ENCODE measurements at regions not wholly inside any gene's neighbourhood (a gene's known extent, or its start where the extent isn't known, plus 50 kb on each side); places are given as distances from the start of the nearest gene placed in this dataset.

DNA sequence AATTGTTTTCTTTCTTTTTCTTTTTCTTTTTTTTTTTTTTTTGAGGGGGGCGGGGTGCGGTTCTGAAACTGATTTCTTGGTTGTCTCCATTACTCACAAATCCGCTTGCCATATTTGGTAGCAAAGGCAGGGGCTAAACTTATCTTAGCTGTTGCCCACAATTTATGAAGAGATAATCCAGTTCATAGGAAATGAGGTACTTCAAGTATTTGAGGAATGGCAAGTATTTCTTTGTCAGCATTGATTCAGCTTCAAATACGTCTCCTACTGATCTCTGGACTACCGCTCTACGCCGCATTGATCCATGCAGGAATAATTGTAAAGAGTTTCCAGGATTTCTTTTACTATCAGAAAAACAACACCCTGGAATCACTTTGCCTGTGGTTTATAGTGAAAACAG, 289.2 kb upstream of the DPYD start:
- no peak overlapping the region for H3K4me3 ChIP-seq (ENCODE audit: low read depth, low read length)
- DNase-seq (ENCODE audit: low read depth) = no peak
- TF ChIP-seq, protein P1, sequence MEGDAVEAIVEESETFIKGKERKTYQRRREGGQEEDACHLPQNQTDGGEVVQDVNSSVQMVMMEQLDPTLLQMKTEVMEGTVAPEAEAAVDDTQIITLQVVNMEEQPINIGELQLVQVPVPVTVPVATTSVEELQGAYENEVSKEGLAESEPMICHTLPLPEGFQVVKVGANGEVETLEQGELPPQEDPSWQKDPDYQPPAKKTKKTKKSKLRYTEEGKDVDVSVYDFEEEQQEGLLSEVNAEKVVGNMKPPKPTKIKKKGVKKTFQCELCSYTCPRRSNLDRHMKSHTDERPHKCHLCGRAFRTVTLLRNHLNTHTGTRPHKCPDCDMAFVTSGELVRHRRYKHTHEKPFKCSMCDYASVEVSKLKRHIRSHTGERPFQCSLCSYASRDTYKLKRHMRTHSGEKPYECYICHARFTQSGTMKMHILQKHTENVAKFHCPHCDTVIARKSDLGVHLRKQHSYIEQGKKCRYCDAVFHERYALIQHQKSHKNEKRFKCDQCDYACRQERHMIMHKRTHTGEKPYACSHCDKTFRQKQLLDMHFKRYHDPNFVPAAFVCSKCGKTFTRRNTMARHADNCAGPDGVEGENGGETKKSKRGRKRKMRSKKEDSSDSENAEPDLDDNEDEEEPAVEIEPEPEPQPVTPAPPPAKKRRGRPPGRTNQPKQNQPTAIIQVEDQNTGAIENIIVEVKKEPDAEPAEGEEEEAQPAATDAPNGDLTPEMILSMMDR (IDR thresholded peaks at IDR 0.05; ENCODE audit: low read depth, low read length, missing control alignments) = no peak

GRCh38 chr1:98205291-98206017, 284.6 kb upstream of the DPYD start:
- DNase-seq (ENCODE audit: low read depth) = no peak
- H3K4me3 ChIP-seq (ENCODE audit: low read depth, low read length) = no peak overlapping the region
- TF ChIP-seq, protein P1 (IDR thresholded peaks at IDR 0.05; ENCODE audit: low read depth, low read length, missing control alignments) = no peak

DNA sequence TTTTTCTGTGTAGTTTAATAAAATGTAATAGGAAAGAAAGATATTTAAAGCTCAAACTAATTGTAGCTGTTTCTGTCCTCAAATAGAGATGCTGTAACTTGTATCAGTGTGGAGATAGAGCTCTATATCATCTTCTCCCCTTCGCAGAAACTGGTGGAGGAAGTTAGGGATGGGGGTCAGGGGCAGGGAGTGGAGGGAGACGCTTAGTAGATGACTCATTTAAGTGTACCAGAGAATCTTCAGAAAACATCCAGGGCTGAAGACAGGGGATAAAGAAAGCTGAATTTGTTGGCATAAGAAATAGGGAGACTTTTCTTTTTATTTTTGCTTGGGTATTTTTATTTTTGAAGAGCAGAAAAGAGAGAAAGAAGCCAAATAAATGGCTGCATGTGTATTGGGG, 282.6 kb upstream of the DPYD start:
- no peak overlapping the region for H3K4me3 ChIP-seq (ENCODE audit: low read depth, low read length)
- DNase-seq (ENCODE audit: low read depth) = no peak
- TF ChIP-seq, protein P1 (IDR thresholded peaks at IDR 0.05; ENCODE audit: low read depth, low read length, missing control alignments) = no peak

DNA sequence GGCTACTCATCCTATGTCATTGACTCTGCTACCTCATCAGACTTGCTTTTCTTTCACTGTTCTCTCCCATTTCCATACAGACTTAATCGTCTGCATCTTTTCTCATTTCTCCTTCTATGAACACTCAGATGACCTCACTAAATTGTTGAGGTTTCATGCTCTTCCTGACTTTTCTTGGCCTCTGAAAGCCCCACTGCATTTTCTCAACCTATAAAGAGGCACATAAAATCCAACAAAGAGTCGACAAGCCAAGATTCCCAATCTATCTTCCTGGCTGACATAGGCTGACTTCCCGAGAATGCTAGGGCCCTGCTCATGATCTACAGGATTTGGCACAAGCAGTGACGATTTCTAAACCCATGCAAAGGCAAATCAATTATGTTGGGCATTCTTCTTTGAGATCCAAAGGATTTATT, 280.8 kb upstream of the DPYD start:
- no peak for DNase-seq (ENCODE audit: low read depth)
- H3K4me3 ChIP-seq (ENCODE audit: low read depth, low read length) = no peak overlapping the region
- TF ChIP-seq, protein P1 (IDR thresholded peaks at IDR 0.05; ENCODE audit: low read depth, low read length, missing control alignments) = no peak

GRCh38 chr1:98197356-98197755, 276.5 kb upstream of the DPYD start:
- no peak for DNase-seq (ENCODE audit: low read depth)
- H3K4me3 ChIP-seq (ENCODE audit: low read depth, low read length) = no peak overlapping the region
- TF ChIP-seq, protein P1 (IDR thresholded peaks at IDR 0.05; ENCODE audit: low read depth, low read length, missing control alignments) = no peak

GRCh38 chr1:98196012-98196411, 275.2 kb upstream of the DPYD start:
- no peak for DNase-seq (ENCODE audit: low read depth)
- no peak overlapping the region for H3K4me3 ChIP-seq (ENCODE audit: low read depth, low read length)
- TF ChIP-seq, protein P1 (IDR thresholded peaks at IDR 0.05; ENCODE audit: low read depth, low read length, missing control alignments) = no peak

DNA sequence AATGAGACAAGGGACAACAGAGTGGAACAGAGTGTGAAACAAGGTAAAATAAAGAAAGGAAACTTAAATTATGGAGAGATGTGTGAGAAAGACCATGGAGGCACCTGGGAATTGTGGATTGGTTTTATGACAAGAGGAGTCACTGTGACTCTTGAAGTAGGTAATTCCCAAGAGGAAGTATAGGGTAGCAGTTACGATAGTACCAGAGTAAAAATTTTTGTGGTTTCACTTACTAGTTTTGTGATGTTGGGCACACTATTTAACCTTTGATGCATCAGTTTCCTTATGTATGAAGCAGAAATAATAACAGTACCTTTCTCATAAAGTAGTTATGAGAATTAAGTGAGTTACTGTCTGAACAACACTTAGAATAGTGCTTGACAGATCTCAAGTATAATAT, 267.9 kb upstream of the DPYD start:
- H3K4me3 ChIP-seq (ENCODE audit: low read depth, low read length) = no peak overlapping the region
- TF ChIP-seq, protein P1 (IDR thresholded peaks at IDR 0.05; ENCODE audit: low read depth, low read length, missing control alignments) = no peak
- DNase-seq (ENCODE audit: low read depth) = no peak

Data from GM12864 (cell line).